B cell (primary cell): ENCODE measurements at regions not wholly inside any gene's neighbourhood (a gene's known extent, or its start where the extent isn't known, plus 50 kb on each side); places are given as distances from the start of the nearest gene placed in this dataset.

Source experiments
- CTCF ChIP-seq: fragments of 200-600 bp; IDR thresholded peaks from one replicate; pipeline ENCODE4 v1.8.0; 2022; ENCODE audit warnings: antibody characterized with exemption, mild to moderate bottlenecking
- EZH2 ChIP-seq: IDR thresholded peaks from 2 replicates; pipeline ENCODE4 v1.6.1; 2012; ENCODE audit warnings: borderline replicate concordance, low read depth, mild to moderate bottlenecking, moderate library complexity, low read length; ENCODE audit not compliant: insufficient read depth, poor library complexity, severe bottlenecking

DNA sequence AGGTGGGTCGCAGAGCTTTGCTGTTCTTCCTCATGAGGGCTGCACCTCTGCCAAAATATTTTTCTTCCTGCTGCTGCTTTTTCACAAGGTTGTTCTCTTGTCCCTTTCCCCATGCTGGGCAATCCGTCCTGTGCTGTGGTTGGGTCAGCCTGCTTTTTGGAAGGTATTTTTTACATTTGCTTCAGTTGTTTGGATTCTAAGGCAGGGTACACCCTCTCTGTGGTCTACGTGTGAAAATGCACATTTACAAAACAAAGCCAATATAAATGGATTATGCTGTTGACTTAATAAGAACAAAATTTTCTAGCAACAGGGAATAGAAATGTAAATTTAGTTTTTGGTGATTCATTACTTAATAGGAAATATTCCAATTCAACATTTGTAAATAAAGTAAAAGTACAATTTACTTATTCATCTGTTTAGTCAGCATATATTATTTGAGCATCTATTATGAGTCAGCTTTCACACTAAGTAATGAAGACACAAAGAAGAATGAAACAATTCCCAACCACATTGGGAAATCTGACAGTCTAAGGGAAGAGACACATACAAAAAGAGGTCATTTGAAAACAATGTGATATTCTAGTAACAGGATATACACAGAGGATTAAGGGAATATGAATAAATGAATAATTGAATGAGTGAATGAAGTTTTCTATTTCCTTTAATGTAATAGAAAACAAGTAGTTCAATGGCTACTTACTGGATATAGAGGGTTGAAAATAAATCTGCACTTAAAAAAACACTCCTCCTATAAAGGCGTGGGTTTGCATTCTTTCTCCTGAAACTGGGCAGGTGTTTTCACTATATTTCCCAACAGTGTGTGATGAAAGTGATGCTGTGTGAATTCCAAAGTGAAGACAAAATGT, 94.6 kb upstream of the PRICKLE1 start:
- TF ChIP-seq EZH2 (no peak), CTCF (no peak)
